ENCODE measurements at regions not wholly inside any gene's neighbourhood (a gene's known extent, or its start where the extent isn't known, plus 50 kb on each side); places are given as distances from the start of the nearest gene placed in this dataset.

- no peak overlapping the region for H3K9ac ChIP-seq (replicated peaks; ENCODE audit: extremely low read depth, insufficient read depth, low read length)
- peak overlapping the region; percentile 89 for H3K27ac ChIP-seq (ENCODE audit: insufficient read depth, low read depth, low read length)
- peaks cover 58% of the 10 kb centered on the region for H3K4me1 ChIP-seq (ENCODE audit: control insufficient read depth, extremely low read depth, insufficient read depth, low read length)
- DNase-seq (ENCODE audit: low read depth, low spot score) (no peak), FAIRE-seq (no peak)
- H3K9me1 ChIP-seq (replicated peaks; ENCODE audit: control insufficient read depth, extremely low read depth, insufficient read depth, low read length): no peaks in the 10 kb centered on the region
- no peaks in the 10 kb centered on the region for H4K20me1 ChIP-seq (replicated peaks; ENCODE audit: control insufficient read depth, extremely low read depth, insufficient read depth, low read length)
- no peaks in the 10 kb centered on the region for H3K9me3 ChIP-seq (replicated peaks; ENCODE audit: control insufficient read depth, insufficient read depth, low read length)
- H3K4me2 ChIP-seq (ENCODE audit: insufficient read depth, low read length): no peak overlapping the region
- no peaks in the 10 kb centered on the region for H3K27me3 ChIP-seq (ENCODE audit: control insufficient read depth in 2 of 2, insufficient read depth in 2 of 2, low read length in 2 of 2)
- ChIA-PET CTCF (interaction anchor here (2.2 to 3.9 kb wide), 2 partner anchors 18 to 42 kb away, joined by 10 to 41 read pairs; no protein-coding TSS in a partner anchor), POLR2A (interaction anchor here (1.4 kb wide), 1 partner anchor 112 kb away, joined by 3 read pairs; no protein-coding TSS in a partner anchor)
- H2AFZ ChIP-seq (ENCODE audit: low read depth, low read length): no peak overlapping the region
- dilution Hi-C loops (cut with MboI; ENCODE audit: extremely low pct_ligation_motif_present, low sequenced_read_pairs): loop anchor here (25.0 kb wide), 1 partner anchor 206 kb away; no protein-coding TSS in a partner anchor
- BruUV-seq (replicated peaks): no TSS peak
- H3K79me2 ChIP-seq (ENCODE audit: control insufficient read depth, insufficient read depth, low read length): no peaks in the 10 kb centered on the region
- intact Hi-C loops (cut with micrococcal nuclease): loop anchor here (2.0 to 10.0 kb wide), 3 partner anchors 17 to 583 kb away; partner anchors contain the start of gene ANO10
- TF ChIP-seq, protein P1, sequence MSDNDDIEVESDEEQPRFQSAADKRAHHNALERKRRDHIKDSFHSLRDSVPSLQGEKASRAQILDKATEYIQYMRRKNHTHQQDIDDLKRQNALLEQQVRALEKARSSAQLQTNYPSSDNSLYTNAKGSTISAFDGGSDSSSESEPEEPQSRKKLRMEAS (IDR thresholded peaks at IDR 0.05; ENCODE audit: insufficient read depth, insufficient read length): no peak
- TF ChIP-seq FOS (IDR thresholded peaks at IDR 0.05; ENCODE audit: borderline replicate concordance, insufficient read depth, low read length): no peak
- TF ChIP-seq JUN (IDR thresholded peaks at IDR 0.05; ENCODE audit: borderline replicate concordance, insufficient read depth, insufficient read length, low read depth): no peak
- TF ChIP-seq MYC (IDR thresholded peaks at IDR 0.05; ENCODE audit: low read depth, low read length): no peak
- no peak for TF ChIP-seq POLR2A (IDR thresholded peaks at IDR 0.05; ENCODE audit: low read depth, low read length)
- TF ChIP-seq, protein P2, sequence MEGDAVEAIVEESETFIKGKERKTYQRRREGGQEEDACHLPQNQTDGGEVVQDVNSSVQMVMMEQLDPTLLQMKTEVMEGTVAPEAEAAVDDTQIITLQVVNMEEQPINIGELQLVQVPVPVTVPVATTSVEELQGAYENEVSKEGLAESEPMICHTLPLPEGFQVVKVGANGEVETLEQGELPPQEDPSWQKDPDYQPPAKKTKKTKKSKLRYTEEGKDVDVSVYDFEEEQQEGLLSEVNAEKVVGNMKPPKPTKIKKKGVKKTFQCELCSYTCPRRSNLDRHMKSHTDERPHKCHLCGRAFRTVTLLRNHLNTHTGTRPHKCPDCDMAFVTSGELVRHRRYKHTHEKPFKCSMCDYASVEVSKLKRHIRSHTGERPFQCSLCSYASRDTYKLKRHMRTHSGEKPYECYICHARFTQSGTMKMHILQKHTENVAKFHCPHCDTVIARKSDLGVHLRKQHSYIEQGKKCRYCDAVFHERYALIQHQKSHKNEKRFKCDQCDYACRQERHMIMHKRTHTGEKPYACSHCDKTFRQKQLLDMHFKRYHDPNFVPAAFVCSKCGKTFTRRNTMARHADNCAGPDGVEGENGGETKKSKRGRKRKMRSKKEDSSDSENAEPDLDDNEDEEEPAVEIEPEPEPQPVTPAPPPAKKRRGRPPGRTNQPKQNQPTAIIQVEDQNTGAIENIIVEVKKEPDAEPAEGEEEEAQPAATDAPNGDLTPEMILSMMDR (IDR thresholded peaks at IDR 0.05; ENCODE audit: extremely low read depth in 1 of 2, insufficient read depth in 1 of 2, low read depth in 1 of 2, low read length in 2 of 2): no peak
- no peak for TF ChIP-seq POLR2AphosphoS5 (IDR thresholded peaks at IDR 0.05; ENCODE audit: insufficient read depth, low read depth, low read length)
- no peak for TF ChIP-seq EZH2 (IDR thresholded peaks at IDR 0.05; ENCODE audit: borderline replicate concordance, low read depth, low read length, severe bottlenecking)
- no peak for TF ChIP-seq GATA2 (IDR thresholded peaks at IDR 0.05; ENCODE audit: insufficient read depth, insufficient read length, low read depth, low read length)
- H3K4me3 ChIP-seq (replicated peaks in 1 of 3; ENCODE audit: insufficient read depth in 1 of 3, low read depth in 1 of 3, low read length in 3 of 3): no peak overlapping the region
- no peaks in the 10 kb centered on the region for H3K36me3 ChIP-seq (ENCODE audit: control insufficient read depth in 2 of 2, extremely low read depth in 1 of 2, insufficient read depth in 2 of 2, low read length in 2 of 2)
Measured at GRCh38 chr3:43181202-43181821, 75.4 kb upstream of the POMGNT2 start.
